ENCODE measurements at regions not wholly inside any gene's neighbourhood (a gene's known extent, or its start where the extent isn't known, plus 50 kb on each side); places are given as distances from the start of the nearest gene placed in this dataset.

DNA sequence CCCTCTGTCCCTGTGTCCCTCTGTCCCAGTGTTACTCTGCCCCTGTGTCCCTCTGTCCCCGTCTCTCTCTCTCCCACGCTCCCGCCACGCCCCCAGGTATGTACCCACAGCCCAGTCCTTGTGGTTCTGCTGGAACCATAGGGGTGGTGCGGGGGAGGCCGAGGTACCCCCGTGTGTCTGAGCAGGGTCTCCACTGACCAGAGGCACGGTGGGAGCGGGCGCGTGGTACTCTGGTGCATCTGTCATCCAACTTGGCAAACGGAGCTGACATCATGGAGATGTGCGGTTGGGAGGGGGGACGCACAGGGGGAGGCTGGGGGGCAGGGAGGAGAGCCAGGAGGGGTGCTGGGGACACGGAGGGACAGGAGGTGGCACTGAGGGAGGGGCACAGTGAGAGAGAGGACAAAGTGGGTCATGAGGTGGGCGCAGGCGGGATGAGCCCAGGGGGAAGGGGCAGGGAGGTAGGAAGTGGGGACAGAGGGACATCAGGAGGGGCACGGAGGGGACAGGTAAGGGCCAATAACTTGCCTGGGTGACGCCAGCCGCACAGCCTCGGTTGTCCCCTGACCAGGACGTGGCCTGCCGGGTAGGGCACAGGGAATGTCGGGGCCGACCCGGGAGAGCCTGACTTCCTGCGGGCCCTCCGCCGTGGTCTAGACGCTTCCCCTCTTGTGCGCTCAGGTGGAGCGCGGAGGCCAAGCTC is 163.6 kb upstream of the PDE10A start:
- no peak for DNase-seq
- intact Hi-C loops (cut with DNase I), result no loop called here
- Histone ChIP-seq H3K27ac (no peak overlapping the region), H3K27me3 (peaks cover 0 to 5% (median 0%) of the 10 kb centered on the region in 3 donors), H3K36me3 (no peaks in the 10 kb centered on the region), H3K4me1 (no peaks in the 10 kb centered on the region), H3K9me3 (no peaks in the 10 kb centered on the region), H3K4me3 (no peak overlapping the region)
- 93 to 96% methylated on average over 33 of the region's 33 CpGs for WGBS, 2 donors
- TF ChIP-seq POLR2AphosphoS5 (IDR thresholded peaks at IDR 0.05), result no peak
- TF ChIP-seq POLR2A (IDR thresholded peaks at IDR 0.05), result no peak
- TF ChIP-seq, protein P1, sequence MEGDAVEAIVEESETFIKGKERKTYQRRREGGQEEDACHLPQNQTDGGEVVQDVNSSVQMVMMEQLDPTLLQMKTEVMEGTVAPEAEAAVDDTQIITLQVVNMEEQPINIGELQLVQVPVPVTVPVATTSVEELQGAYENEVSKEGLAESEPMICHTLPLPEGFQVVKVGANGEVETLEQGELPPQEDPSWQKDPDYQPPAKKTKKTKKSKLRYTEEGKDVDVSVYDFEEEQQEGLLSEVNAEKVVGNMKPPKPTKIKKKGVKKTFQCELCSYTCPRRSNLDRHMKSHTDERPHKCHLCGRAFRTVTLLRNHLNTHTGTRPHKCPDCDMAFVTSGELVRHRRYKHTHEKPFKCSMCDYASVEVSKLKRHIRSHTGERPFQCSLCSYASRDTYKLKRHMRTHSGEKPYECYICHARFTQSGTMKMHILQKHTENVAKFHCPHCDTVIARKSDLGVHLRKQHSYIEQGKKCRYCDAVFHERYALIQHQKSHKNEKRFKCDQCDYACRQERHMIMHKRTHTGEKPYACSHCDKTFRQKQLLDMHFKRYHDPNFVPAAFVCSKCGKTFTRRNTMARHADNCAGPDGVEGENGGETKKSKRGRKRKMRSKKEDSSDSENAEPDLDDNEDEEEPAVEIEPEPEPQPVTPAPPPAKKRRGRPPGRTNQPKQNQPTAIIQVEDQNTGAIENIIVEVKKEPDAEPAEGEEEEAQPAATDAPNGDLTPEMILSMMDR (IDR thresholded peaks at IDR 0.05), result no peak
- no peak for TF ChIP-seq EP300 (IDR thresholded peaks at IDR 0.05)

DNA sequence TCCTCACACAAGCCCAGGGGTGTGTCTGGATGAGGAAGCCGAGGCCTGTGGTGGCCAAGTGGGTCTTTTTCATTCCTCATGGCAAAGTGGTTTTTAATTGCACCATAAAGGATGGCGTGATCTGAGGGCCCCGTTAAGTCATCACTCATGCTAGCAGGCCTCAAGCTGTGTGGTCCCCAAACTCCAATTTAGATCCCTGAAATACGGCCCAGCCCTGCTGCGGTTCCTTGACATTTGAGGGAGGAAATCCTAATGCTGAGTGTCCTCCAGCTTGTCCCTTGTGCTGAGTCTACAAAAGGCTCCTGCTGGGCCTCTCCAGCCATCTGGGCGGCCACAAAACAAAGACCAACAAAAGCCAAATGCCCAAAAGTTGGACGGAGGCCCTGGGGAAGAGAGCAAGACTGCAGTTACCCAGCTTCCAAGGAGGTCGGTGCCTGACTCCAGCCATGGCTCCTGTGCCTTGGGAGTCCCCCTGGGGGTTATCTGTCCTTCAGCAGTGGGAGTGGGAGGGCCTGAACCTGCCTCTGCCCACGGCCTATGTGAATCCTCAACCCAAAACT is 162.3 kb upstream of the PDE10A start:
- H3K36me3 ChIP-seq, result no peaks in the 10 kb centered on the region
- H3K9me3 ChIP-seq, result no peaks in the 10 kb centered on the region
- no peak overlapping the region for H3K27ac ChIP-seq
- WGBS, 2 donors, result 78 to 87% methylated on average over 9 of the region's 9 CpGs
- H3K4me1 ChIP-seq, result no peaks in the 10 kb centered on the region
- TF ChIP-seq POLR2AphosphoS5 (IDR thresholded peaks at IDR 0.05), result no peak
- TF ChIP-seq POLR2A (IDR thresholded peaks at IDR 0.05), result no peak
- no peak for TF ChIP-seq EP300 (IDR thresholded peaks at IDR 0.05)
- TF ChIP-seq, protein P1 (IDR thresholded peaks at IDR 0.05), result no peak
- no peak overlapping the region for H3K4me3 ChIP-seq
- H3K27me3 ChIP-seq, result peaks cover 0 to 12% (median 0%) of the 10 kb centered on the region in 3 donors
- intact Hi-C loops (cut with DNase I), result no loop called here
- DNase-seq, result no peak

DNA sequence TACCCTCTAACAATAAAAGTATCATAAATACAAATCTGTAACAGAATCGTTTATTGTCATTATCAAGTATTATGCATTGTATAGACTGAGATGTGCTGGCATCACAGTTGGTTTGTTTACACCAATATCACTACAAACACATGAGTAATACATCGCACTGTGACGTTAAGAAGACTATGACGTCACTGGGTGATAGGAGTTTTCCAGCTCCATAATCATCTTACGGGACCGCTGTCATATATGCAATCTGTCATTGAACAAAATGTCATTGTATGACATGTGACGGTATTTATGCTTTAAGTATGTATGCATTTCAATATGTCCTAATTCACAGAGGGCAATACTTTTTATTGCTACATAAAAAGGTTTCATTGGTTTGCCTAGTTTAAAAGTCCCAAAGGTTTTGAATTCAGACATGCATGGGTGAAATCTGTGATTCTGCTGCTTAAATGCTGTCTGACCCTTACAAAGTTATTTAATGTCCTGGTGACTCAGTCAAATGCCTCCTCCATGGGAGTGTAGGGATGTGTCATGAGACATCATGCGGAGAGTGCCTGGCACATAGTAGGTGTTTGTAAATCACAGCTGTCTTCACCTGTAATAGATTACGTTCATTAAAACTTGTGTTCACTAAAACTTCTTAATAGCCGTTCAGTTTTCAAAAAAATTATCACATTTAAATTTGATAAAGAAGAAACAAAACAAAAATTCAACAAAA is 160.7 kb upstream of the PDE10A start:
- no peak overlapping the region for H3K4me3 ChIP-seq
- WGBS, 2 donors, result 94 to 95% methylated on average over 10 of the region's 10 CpGs
- no peak for DNase-seq
- no peak overlapping the region for H3K27ac ChIP-seq
- no peaks in the 10 kb centered on the region for H3K9me3 ChIP-seq
- intact Hi-C loops (cut with DNase I), result no loop called here
- peaks cover 0 to 23% (median 4%) of the 10 kb centered on the region in 3 donors for H3K27me3 ChIP-seq
- no peaks in the 10 kb centered on the region for H3K4me1 ChIP-seq
- TF ChIP-seq POLR2AphosphoS5 (IDR thresholded peaks at IDR 0.05), result no peak
- no peak for TF ChIP-seq POLR2A (IDR thresholded peaks at IDR 0.05)
- TF ChIP-seq, protein P1 (IDR thresholded peaks at IDR 0.05), result no peak
- no peak for TF ChIP-seq EP300 (IDR thresholded peaks at IDR 0.05)
- H3K36me3 ChIP-seq, result no peaks in the 10 kb centered on the region

DNA sequence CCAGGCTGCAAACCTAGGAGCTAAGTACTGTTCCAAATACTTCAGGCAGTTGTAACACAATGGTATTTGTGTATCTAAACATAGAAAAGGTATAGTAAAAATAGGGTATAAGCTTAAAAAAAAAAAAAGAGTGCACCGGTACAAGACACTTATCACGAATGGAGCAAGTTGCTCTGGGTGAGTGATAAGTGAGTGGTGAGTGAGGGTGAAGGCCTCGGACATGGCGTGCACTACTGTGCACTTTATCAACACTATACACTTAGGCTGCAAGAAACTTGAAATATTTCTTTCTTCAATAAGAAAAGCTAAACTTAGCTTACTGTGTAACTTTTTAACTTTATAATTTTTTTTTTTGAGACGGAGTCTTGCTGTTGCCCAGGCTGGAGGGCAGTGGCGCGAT is 159.5 kb upstream of the PDE10A start:
- intact Hi-C loops (cut with DNase I), result no loop called here
- TF ChIP-seq EP300 (IDR thresholded peaks at IDR 0.05) (no peak), POLR2AphosphoS5 (IDR thresholded peaks at IDR 0.05) (no peak), POLR2A (IDR thresholded peaks at IDR 0.05) (no peak)
- TF ChIP-seq, protein P1 (IDR thresholded peaks at IDR 0.05), result no peak

More for the DNA sequence above, 159.5 kb upstream of the PDE10A start:
- DNase-seq, result no peak
- WGBS, 2 donors, result 94 to 95% methylated on average over 7 of the region's 7 CpGs
- Histone ChIP-seq H3K4me3 (no peak overlapping the region), H3K9me3 (no peaks in the 10 kb centered on the region), H3K36me3 (no peaks in the 10 kb centered on the region), H3K27ac (no peak overlapping the region), H3K27me3 (peaks cover 0 to 23% (median 4%) of the 10 kb centered on the region in 3 donors), H3K4me1 (no peaks in the 10 kb centered on the region)
